B cell (primary cell): ENCODE measurements at regions not wholly inside any gene's neighbourhood (a gene's known extent, or its start where the extent isn't known, plus 50 kb on each side); places are given as distances from the start of the nearest gene placed in this dataset.

Experiments used
- ATAC-seq: fragments of 200-7000 bp; cut with Tn5 transposase; one replicate; pipeline ENCODE4 v1.10.0; 2021; ENCODE audit warnings: low read depth, mild to moderate bottlenecking, moderate number of reproducible peaks, moderate library complexity
- CTCF ChIA-PET: fragments of 350-600 bp; sonication (Branson Sonifier 250); formaldehyde crosslinking; loops from one replicate; lab custom pipeline; 2021; ENCODE audit warnings: antibody characterized with exemption, inconsistent platforms; lab: Charles Lee
- POLR2A ChIA-PET: fragments of 350-600 bp; sonication (Branson Sonifier 250); formaldehyde crosslinking; loops from one replicate; lab custom pipeline; 2021; ENCODE audit warnings: antibody characterized with exemption; lab: Charles Lee
- DNase-seq: peaks from one replicate; pipeline ENCODE4 v3.0.0; 2013
- H2AFZ ChIP-seq: 2 replicates; pipeline ENCODE4 v1.6.1; 2012; ENCODE audit warnings: mild to moderate bottlenecking, low read depth, low read length; ENCODE audit not compliant: insufficient read depth, poor library complexity, severe bottlenecking
- H3K27ac ChIP-seq, 2 donors: 1 replicate in 1 of 2; 2 replicates in 1 of 2; pipeline ENCODE4 v1.5.1; 2012 to 2013; ENCODE audit warnings: low read length in 2 of 2, mild to moderate bottlenecking in 2 of 2, moderate library complexity in 1 of 2
- H3K27me3 ChIP-seq, 4 experiments: fragments of 200-600 bp in 1 of 4; sonication (generic) in 1 of 4; replicated peaks in 1 of 4; 1 replicate in 2 of 4; 2 replicates in 2 of 4; pipeline versions ENCODE4 v1.6.1 to v1.7.0; 2013 to 2016; ENCODE audit warnings: low read length in 3 of 4, mild to moderate bottlenecking in 2 of 4, mixed read lengths in 1 of 4, moderate library complexity in 1 of 4; ENCODE audit not compliant: insufficient read depth in 4 of 4, control insufficient read depth in 3 of 4; ENCODE audit errors: control extremely low read depth in 1 of 4
- H3K36me3 ChIP-seq, 2 experiments: replicated peaks in 1 of 2; 1 replicate in 1 of 2; 2 replicates in 1 of 2; pipeline versions ENCODE4 v1.6.1 to v1.7.1; 2013; ENCODE audit warnings: low read length in 1 of 2; ENCODE audit not compliant: insufficient read depth in 2 of 2, control insufficient read depth in 1 of 2; ENCODE audit errors: control extremely low read depth in 1 of 2, extremely low read depth in 1 of 2
- H3K4me1 ChIP-seq, 2 donors: fragments of 200-600 bp in 1 of 2; sonication (generic) in 1 of 2; 1 replicate in 1 of 2; 2 replicates in 1 of 2; pipeline versions ENCODE4 v1.5.1 to v1.6.1; 2013 to 2017; ENCODE audit warnings: low read length in 2 of 2; ENCODE audit not compliant: control insufficient read depth in 2 of 2, insufficient read depth in 2 of 2
- H3K4me2 ChIP-seq: replicated peaks from 2 replicates; pipeline ENCODE3; 2012; ENCODE audit warnings: mild to moderate bottlenecking, low read depth, low read length; ENCODE audit not compliant: poor library complexity, severe bottlenecking
- H3K4me3 ChIP-seq, 5 experiments: fragments of 200-600 bp in 1 of 5; sonication (generic) in 1 of 5; 1 replicate in 3 of 5; 2 replicates in 2 of 5; pipeline versions ENCODE4 v1.5.1 to v1.7.0; 2011 to 2016; ENCODE audit warnings: low read length in 4 of 5, mild to moderate bottlenecking in 4 of 5, low read depth in 2 of 5, control low read depth in 1 of 5, moderate library complexity in 1 of 5; ENCODE audit not compliant: insufficient read depth in 1 of 5; ENCODE audit errors: control extremely low read depth in 1 of 5, extremely low read depth in 1 of 5
- H3K79me2 ChIP-seq: fragments of 200-600 bp; sonication (generic); one replicate; pipeline ENCODE4 v1.6.0; 2016; ENCODE audit warnings: low read length; ENCODE audit not compliant: control insufficient read depth, insufficient read depth
- H3K9ac ChIP-seq: fragments of 200-600 bp; sonication (generic); 2 replicates; pipeline ENCODE4 v1.6.1; 2017; ENCODE audit warnings: mild to moderate bottlenecking, low read length, moderate library complexity
- H3K9me3 ChIP-seq, 3 donors: one replicate each; pipeline versions ENCODE4 v1.6.1 to v1.7.1; 2013; ENCODE audit warnings: low read length in 2 of 3; ENCODE audit not compliant: control insufficient read depth in 2 of 3, insufficient read depth in 1 of 3; ENCODE audit errors: control extremely low read depth in 1 of 3
- H4K20me1 ChIP-seq: 2 replicates; pipeline ENCODE4 v1.6.0; 2012; ENCODE audit warnings: mild to moderate bottlenecking, low read length; ENCODE audit not compliant: insufficient read depth, control insufficient read depth, poor library complexity, severe bottlenecking
- H3K27ac Mint-ChIP-seq: one replicate; pipeline ENCODE4 v1.8.0; 2021; ENCODE audit warnings: mixed read lengths
- H3K27me3 Mint-ChIP-seq: one replicate; pipeline ENCODE4 v1.8.0; 2021; ENCODE audit warnings: mixed read lengths
- H3K4me1 Mint-ChIP-seq: one replicate; pipeline ENCODE4 v1.8.0; 2021; ENCODE audit warnings: mixed read lengths
- H3K4me3 Mint-ChIP-seq: one replicate; pipeline ENCODE4 v1.8.0; 2021; ENCODE audit warnings: mixed read lengths
- H3K9me3 Mint-ChIP-seq: one replicate; pipeline ENCODE4 v1.8.0; 2022; ENCODE audit warnings: mixed read lengths; ENCODE audit not compliant: insufficient read depth
- EZH2 ChIP-seq: IDR thresholded peaks from 2 replicates; pipeline ENCODE4 v1.6.1; 2012; ENCODE audit warnings: borderline replicate concordance, low read depth, mild to moderate bottlenecking, moderate library complexity, low read length; ENCODE audit not compliant: insufficient read depth, poor library complexity, severe bottlenecking
- WGBS: methylation state at CpG from one replicate; pipeline ENCODE4 v1.1.5; 2013; ENCODE audit warnings: missing lambda C conversion rate; ENCODE audit not compliant: insufficient coverage; 5-methylcytosine and 5-hydroxymethylcytosine counted together
- intact Hi-C: fragments of 100-400 bp; cut with micrococcal nuclease; formaldehyde crosslinking; loops from one replicate; pipeline ENCODE4 v1.10.0; 2022
- TF ChIP-seq, protein P1 (sequence below): fragments of 200-600 bp; IDR thresholded peaks from one replicate; pipeline ENCODE4 v1.8.0; 2022; ENCODE audit warnings: antibody characterized with exemption, mild to moderate bottlenecking

DNA sequence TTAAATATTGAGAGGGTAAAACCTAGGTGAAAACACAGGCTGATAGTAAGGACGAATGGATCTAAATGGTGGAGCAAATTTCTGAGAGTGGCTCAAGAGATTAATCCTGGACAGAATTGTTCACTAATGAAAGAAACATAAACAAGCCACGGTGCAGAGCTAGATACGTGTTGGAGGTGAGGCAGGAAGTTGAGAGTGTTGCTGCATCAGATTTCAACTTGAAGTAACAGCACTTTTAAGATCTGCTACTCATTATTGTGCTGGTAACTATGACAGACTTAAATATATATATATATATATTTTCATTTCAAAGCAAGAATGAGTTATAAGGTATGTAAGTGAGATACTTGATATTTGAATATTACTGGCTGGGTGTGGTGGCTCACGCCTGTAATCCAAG is 64.9 kb downstream of the PTGS2 start:
- peaks cover 8 to 12% of the 10 kb centered on the region in 2 donors for H3K4me1 ChIP-seq
- Mint-ChIP-seq H3K4me1 (peaks cover 13% of the 10 kb centered on the region), H3K9me3 (no peaks in the 10 kb centered on the region), H3K4me3 (no peak overlapping the region), H3K27me3 (no peaks in the 10 kb centered on the region), H3K27ac (no peak overlapping the region)
- no peaks in the 10 kb centered on the region for H3K27me3 ChIP-seq
- ChIA-PET CTCF (no interaction called here), POLR2A (no interaction called here)
- no peak overlapping the region for H3K4me2 ChIP-seq
- no peaks in the 10 kb centered on the region for H3K79me2 ChIP-seq
- H3K9ac ChIP-seq: no peak overlapping the region
- H2AFZ ChIP-seq: no peak overlapping the region
- intact Hi-C loops: no loop called here
- no peak overlapping the region for H3K4me3 ChIP-seq
- WGBS: 100% methylated on average over 1 of the region's 4 CpGs
- H4K20me1 ChIP-seq: no peaks in the 10 kb centered on the region
- TF ChIP-seq EZH2: no peak
- TF ChIP-seq, protein P1, sequence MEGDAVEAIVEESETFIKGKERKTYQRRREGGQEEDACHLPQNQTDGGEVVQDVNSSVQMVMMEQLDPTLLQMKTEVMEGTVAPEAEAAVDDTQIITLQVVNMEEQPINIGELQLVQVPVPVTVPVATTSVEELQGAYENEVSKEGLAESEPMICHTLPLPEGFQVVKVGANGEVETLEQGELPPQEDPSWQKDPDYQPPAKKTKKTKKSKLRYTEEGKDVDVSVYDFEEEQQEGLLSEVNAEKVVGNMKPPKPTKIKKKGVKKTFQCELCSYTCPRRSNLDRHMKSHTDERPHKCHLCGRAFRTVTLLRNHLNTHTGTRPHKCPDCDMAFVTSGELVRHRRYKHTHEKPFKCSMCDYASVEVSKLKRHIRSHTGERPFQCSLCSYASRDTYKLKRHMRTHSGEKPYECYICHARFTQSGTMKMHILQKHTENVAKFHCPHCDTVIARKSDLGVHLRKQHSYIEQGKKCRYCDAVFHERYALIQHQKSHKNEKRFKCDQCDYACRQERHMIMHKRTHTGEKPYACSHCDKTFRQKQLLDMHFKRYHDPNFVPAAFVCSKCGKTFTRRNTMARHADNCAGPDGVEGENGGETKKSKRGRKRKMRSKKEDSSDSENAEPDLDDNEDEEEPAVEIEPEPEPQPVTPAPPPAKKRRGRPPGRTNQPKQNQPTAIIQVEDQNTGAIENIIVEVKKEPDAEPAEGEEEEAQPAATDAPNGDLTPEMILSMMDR: no peak
- DNase-seq (no peak), ATAC-seq (no peak)
- no peak overlapping the region for H3K27ac ChIP-seq
- H3K9me3 ChIP-seq: no peaks in the 10 kb centered on the region
- no peaks in the 10 kb centered on the region for H3K36me3 ChIP-seq

DNA sequence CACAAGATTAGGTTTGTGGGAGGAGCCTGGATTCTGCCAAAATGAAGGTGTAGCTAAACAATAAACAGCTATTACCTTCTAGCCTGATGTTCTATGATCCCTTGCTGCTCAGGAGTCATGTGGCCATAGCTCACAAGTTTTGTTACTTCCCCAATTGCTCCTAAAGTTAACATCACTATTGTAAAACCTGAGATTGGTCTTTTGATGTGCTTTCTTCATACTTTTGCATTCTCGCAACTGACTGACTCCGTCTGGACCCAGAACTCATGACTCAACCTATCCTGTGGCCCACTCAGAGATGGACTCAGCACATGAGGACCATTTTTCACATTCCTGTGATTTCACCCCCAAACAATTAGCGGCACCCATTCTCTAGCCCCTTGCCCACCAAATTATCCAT is 69.1 kb downstream of the PTGS2 start:
- intact Hi-C loops: no loop called here

More for the DNA sequence above, 69.1 kb downstream of the PTGS2 start:
- CTCF ChIA-PET: no interaction called here
- no peak for ATAC-seq
- Histone ChIP-seq H2AFZ (no peak overlapping the region), H3K9ac (no peak overlapping the region), H3K9me3 (no peaks in the 10 kb centered on the region), H3K27me3 (peaks cover 0 to 2% (median 0%) of the 10 kb centered on the region in 4 experiments), H4K20me1 (no peaks in the 10 kb centered on the region), H3K27ac (no peak overlapping the region), H3K4me1 (no peaks in the 10 kb centered on the region), H3K4me2 (no peak overlapping the region), H3K36me3 (no peaks in the 10 kb centered on the region), H3K4me3 (no peak overlapping the region), H3K79me2 (no peaks in the 10 kb centered on the region)
- Mint-ChIP-seq H3K27me3 (peaks cover 5% of the 10 kb centered on the region), H3K27ac (no peak overlapping the region), H3K4me1 (peaks cover 1% of the 10 kb centered on the region), H3K4me3 (no peak overlapping the region), H3K9me3 (no peaks in the 10 kb centered on the region)
- DNase-seq: no peak
- TF ChIP-seq, protein P1: no peak
- no peak for TF ChIP-seq EZH2
- POLR2A ChIA-PET: no interaction called here
- 97% methylated on average over 3 of the region's 3 CpGs for WGBS
